ENCODE measurements at regions not wholly inside any gene's neighbourhood (a gene's known extent, or its start where the extent isn't known, plus 50 kb on each side); places are given as distances from the start of the nearest gene placed in this dataset.

DNA sequence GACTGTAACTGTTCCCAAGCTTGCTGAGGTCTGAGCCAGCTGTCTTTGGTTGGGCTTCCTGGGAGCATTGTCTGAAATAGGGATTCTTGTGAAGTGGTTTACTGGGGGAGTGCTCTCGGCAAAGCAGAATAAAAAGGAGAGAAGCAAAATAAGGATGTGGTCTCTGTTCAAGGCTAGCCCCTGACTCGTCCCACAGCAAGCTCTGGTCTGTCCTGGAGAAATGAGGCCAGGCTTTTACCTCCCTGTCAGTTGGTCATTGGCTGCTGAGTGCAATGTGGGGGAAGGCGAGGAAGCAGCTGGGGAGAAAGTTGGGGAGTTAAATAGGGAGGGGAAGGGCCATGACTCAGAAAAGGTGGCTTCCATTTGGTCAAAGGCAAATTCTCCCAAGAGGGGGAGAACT lies 303.9 kb upstream of the DUSP10 start:
- TF ChIP-seq, protein P1, sequence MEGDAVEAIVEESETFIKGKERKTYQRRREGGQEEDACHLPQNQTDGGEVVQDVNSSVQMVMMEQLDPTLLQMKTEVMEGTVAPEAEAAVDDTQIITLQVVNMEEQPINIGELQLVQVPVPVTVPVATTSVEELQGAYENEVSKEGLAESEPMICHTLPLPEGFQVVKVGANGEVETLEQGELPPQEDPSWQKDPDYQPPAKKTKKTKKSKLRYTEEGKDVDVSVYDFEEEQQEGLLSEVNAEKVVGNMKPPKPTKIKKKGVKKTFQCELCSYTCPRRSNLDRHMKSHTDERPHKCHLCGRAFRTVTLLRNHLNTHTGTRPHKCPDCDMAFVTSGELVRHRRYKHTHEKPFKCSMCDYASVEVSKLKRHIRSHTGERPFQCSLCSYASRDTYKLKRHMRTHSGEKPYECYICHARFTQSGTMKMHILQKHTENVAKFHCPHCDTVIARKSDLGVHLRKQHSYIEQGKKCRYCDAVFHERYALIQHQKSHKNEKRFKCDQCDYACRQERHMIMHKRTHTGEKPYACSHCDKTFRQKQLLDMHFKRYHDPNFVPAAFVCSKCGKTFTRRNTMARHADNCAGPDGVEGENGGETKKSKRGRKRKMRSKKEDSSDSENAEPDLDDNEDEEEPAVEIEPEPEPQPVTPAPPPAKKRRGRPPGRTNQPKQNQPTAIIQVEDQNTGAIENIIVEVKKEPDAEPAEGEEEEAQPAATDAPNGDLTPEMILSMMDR (IDR thresholded peaks at IDR 0.05; ENCODE audit: insufficient read depth, low read depth, low read length) = no peak
- TF ChIP-seq EZH2 (IDR thresholded peaks at IDR 0.05; ENCODE audit: insufficient read depth, low read length) = no peak
